SK-N-SH (cell line): ENCODE measurements at regions not wholly inside any gene's neighbourhood (a gene's known extent, or its start where the extent isn't known, plus 50 kb on each side); places are given as distances from the start of the nearest gene placed in this dataset.
"Not testable (repeated sequence)": the region's sequence is repeated elsewhere in the genome, so short reads cannot be mapped to it uniquely, and the experiment has no call there.

Experiments used
- REST ChIP-seq: IDR thresholded peaks from 2 replicates; pipeline ENCODE4 v1.6.1; 2012; ENCODE audit warnings: mild to moderate bottlenecking, low read depth, low read length, moderate library complexity
- YY1 ChIP-seq: IDR thresholded peaks from 2 replicates; pipeline ENCODE4 v1.4.0; 2012; ENCODE audit warnings: low read depth, mild to moderate bottlenecking
- TF ChIP-seq, protein P1 (sequence below): fragments of 150-350 bp; IDR thresholded peaks from 2 replicates; pipeline ENCODE4 v1.6.1; 2016; ENCODE audit warnings: mild to moderate bottlenecking, low read depth, low read length

DNA sequence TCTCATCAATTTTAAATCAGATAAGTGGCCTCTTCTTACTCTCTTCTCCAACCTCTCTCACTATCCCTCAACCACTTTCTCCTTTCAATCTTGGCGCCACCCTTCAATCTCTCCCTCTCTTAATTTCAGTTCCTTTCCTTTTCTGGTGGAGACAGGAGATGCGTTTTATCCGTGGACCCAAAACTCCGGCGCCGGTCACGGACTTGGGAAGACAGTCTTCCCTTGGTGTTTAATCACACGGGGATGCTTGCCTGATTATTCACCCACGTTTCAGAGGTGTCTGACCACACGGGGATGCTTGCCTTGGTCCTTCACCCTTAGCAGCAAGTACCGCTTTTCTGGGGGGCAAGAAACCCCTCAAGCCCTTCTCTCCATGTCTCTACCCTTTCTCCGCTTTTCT, 1057.6 kb upstream of the ACO1 start:
- not testable (repeated sequence) for TF ChIP-seq REST, YY1
- TF ChIP-seq, protein P1, sequence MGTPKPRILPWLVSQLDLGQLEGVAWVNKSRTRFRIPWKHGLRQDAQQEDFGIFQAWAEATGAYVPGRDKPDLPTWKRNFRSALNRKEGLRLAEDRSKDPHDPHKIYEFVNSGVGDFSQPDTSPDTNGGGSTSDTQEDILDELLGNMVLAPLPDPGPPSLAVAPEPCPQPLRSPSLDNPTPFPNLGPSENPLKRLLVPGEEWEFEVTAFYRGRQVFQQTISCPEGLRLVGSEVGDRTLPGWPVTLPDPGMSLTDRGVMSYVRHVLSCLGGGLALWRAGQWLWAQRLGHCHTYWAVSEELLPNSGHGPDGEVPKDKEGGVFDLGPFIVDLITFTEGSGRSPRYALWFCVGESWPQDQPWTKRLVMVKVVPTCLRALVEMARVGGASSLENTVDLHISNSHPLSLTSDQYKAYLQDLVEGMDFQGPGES = not testable (repeated sequence)
